ENCODE measurements at regions not wholly inside any gene's neighbourhood (a gene's known extent, or its start where the extent isn't known, plus 50 kb on each side); places are given as distances from the start of the nearest gene placed in this dataset.
"Not testable (repeated sequence)": the region's sequence is repeated elsewhere in the genome, so short reads cannot be mapped to it uniquely, and the experiment has no call there.

GRCh38 chr18:40296717-40297413, 1658.2 kb upstream of the PIK3C3 start:
- DNase-seq, result no peak
- in situ Hi-C loops (cut with MboI; ENCODE audit: low pct_unique_long_range_greater_than_20kb, low sequenced_read_pairs), result no loop called here

- in situ Hi-C loops (cut with MboI; ENCODE audit: low pct_unique_long_range_greater_than_20kb, low sequenced_read_pairs), result no loop called here
- DNase-seq, result no peak
Observed at GRCh38 chr18:40292985-40293710, 1661.9 kb upstream of the PIK3C3 start.

GRCh38 chr18:40283560-40283959, 1671.5 kb upstream of the PIK3C3 start:
- in situ Hi-C loops (cut with MboI; ENCODE audit: low pct_unique_long_range_greater_than_20kb, low sequenced_read_pairs), result no loop called here
- DNase-seq, result no peak

- in situ Hi-C loops (cut with MboI; ENCODE audit: low pct_unique_long_range_greater_than_20kb, low sequenced_read_pairs); DNase-seq: not testable (repeated sequence)
Observed at GRCh38 chr18:40281356-40281755, 1673.7 kb upstream of the PIK3C3 start.

DNA sequence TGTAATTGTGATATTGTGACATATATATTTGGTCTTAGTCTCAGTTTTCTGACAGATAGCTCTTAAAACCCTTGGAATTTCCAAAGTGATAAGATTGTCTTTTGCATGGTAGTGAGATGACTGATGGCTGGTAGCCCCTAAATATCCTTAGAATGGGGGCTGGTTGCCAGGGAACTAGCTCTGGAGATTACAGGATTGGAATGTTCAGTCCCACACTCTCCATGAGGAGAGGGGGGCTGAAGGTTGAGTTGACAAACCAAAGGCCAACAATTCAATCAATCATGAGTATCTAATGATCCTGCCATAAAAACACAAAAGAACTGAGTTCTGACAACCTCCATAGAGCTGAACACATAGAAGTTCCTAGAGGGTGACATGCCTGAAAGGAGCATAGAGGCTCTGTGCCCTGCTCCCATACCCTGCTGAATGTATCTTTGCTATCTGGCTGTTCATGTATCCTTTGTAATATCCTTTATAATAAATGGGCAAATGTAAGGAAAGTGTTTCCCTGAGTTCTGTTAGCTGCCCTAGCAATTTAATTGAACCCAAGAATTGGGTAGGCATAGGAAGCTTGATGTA, 1680.3 kb upstream of the PIK3C3 start:
- no peak for DNase-seq

DNA sequence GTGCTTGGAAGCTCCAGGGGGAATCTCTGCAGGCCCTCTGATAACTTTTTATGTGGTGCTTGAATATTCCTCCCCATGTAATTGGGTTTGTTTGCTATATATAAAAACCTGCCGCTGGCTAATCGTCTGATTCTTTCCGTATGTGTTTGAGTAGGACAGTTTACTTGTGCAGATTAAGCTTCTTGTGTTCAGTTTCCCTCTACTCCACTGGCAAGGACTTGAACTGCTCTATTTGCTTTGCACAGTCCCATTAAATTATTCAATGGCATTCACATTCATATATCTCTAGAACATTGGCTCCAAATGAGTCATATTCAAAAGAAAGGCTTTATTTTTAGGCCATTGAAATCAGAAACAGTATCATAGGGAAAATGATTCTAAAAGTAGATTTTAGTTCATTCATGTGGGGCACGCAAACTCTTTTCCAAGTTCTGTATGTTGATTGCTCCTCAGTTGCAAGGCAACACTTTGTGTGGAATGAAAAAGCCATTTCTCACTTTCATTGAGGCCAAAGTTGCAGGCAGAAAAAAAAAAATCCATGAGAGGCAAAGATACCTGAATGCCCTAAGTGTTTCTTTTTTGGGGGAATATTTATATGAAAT, 1682.3 kb upstream of the PIK3C3 start:
- in situ Hi-C loops (cut with MboI; ENCODE audit: low pct_unique_long_range_greater_than_20kb, low sequenced_read_pairs), result no loop called here
- no peak for DNase-seq

More for the DNA sequence above, 1680.3 kb upstream of the PIK3C3 start:
- in situ Hi-C loops (cut with MboI; ENCODE audit: low pct_unique_long_range_greater_than_20kb, low sequenced_read_pairs), result no loop called here

GRCh38 chr18:40259115-40259835, 1695.8 kb upstream of the PIK3C3 start:
- DNase-seq, result no peak
- in situ Hi-C loops (cut with MboI; ENCODE audit: low pct_unique_long_range_greater_than_20kb, low sequenced_read_pairs), result no loop called here

- in situ Hi-C loops (cut with MboI; ENCODE audit: low pct_unique_long_range_greater_than_20kb, low sequenced_read_pairs), result no loop called here
- no peak for DNase-seq
Observed at GRCh38 chr18:40258311-40258710, 1696.7 kb upstream of the PIK3C3 start.

DNA sequence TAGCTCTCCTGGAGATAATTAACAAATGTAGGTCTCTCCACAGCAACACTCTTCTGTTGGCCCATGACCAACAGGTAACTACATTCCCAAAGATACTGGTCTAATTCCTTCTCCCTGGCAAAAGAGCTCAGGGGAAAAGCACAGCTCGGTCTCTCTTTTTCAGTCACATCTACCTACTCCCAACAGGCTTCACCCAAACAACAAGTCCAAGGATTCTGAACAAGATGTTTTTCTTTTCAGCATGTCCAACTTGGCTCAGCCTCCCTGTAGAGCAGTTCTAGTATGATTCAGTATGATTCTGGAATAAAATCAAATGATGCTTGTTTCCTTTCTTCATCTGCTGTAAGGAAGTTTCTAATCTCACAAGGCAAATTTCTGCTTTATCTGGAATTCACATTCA, 1704.8 kb upstream of the PIK3C3 start:
- in situ Hi-C loops (cut with MboI; ENCODE audit: low pct_unique_long_range_greater_than_20kb, low sequenced_read_pairs), result no loop called here
- no peak for DNase-seq

DNA sequence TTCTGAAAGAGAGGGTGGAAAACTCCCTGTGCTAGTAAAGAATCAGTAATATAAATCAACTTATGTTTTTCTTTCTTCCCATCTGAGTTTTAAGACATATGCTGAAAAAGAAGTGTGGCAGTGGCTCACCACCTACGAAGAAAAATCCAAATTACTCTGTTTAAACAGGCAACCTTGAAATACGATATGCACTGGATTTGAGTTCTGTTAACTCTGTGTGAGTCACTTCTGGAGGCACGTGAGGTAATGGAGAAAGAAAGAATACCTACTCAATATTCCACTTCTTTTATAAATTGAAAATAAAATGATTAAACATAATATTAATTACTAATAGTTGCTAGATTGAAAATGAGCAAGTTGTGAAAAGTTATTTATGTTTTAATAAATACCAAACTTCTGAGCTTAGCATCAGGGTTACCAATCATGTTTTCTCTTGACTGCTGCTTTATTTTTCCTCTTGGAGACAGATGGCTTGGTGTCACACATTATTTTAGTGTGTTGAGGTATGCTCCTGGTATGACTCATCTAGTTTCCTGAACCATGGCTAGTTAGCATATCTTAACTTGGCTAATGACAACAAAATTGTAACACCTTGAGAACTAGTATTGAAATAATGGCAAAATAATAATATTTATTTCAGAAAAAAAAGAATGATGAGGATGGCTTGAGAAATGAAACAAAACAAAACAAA, 1705.5 kb upstream of the PIK3C3 start:
- no peak for DNase-seq
- in situ Hi-C loops (cut with MboI; ENCODE audit: low pct_unique_long_range_greater_than_20kb, low sequenced_read_pairs), result no loop called here

DNA sequence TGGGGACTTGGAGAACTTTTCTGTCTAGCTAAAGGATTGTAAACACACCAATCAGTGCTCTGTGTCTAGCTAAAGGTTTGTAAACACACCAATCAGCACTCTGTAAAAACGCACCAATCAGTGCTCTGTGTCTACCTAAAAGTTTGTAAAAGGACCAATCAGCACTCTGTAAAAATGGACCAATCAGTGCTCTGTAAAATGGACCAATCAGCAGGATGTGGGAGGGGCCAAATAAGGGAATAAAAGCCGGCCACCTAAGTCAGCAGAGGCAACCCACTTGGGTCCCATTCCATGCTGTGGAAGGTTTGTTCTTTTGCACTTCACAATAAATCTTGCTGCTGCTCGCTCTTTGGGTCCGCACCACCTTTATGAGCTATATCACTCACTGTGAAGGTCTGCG, 1709.4 kb upstream of the PIK3C3 start:
- not testable (repeated sequence) for DNase-seq

GRCh38 chr18:40243607-40244006, 1711.4 kb upstream of the PIK3C3 start:
- in situ Hi-C loops (cut with MboI; ENCODE audit: low pct_unique_long_range_greater_than_20kb, low sequenced_read_pairs), result no loop called here
- no peak for DNase-seq

More for the DNA sequence above, 1709.4 kb upstream of the PIK3C3 start:
- in situ Hi-C loops (cut with MboI; ENCODE audit: low pct_unique_long_range_greater_than_20kb, low sequenced_read_pairs), result not testable (repeated sequence)

DNA sequence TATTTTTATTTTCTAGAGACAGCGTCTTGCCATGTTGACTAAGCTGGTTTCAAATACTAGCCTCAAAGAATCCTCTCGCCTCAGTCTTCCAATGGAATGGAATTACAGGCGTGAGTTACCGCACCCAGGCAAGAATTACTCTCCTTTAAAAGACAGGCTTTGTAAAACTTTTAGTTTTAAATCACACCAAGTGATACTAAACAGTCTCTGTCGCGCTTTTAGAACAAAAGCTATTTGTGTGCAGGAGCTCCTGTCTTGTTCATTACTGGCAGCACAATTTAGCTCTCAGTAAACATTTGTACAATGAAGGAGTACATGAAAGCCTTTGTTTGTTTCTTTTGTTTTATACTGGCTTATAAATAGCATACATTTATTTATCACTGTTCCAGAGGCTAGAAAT, 1719.2 kb upstream of the PIK3C3 start:
- in situ Hi-C loops (cut with MboI; ENCODE audit: low pct_unique_long_range_greater_than_20kb, low sequenced_read_pairs), result no loop called here
- no peak for DNase-seq

DNA sequence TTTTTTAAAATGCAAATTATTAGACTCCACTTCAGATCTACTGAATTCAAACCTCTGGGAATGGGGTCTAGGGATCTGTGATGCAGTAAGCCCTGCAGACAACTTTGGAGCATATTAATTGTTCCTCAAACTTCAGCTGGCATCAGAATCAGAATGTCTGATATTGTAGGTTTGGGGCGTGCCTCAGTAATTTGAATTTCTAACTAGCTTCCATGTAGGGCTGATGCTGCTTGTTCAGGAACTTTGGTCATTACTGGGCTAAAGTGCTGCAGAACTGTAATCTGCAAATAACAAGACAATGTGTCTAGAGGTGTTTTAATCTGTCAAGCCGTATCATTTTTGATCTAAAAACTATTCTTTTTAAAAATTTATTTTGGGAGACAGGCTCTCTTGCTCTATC, 1719.7 kb upstream of the PIK3C3 start:
- in situ Hi-C loops (cut with MboI; ENCODE audit: low pct_unique_long_range_greater_than_20kb, low sequenced_read_pairs), result no loop called here
- no peak for DNase-seq

DNA sequence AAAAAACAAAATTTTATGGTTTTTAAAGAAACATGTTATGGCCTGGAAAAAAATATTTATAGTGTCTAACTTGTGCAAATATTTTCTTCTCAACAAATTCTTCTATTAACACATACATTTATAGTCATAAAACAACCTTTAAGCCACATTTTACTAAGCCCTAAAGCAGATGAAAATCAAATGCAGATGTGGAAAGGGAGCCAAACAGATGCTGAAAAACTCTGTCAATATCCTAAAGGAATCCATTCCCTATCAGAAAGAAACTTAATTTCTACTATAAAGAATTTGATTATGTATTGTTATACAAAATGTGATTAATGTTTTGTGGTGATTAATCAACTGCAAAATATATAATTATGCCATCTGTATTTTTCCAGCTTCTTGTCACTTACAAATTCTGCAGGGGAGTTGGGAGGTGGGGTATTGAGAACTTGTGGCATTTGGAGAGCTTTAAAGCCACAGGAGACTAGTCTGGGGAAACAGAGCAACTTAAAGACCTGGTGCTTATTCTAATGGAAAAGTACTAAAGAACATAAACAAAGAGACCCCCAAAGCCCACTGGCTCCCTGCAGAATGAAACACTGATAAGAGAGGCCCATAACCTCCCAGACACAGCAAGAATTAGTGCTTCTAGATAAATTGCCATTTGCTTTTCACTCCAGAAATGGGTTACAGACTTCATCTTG, 1721.0 kb upstream of the PIK3C3 start:
- DNase-seq, result no peak
- in situ Hi-C loops (cut with MboI; ENCODE audit: low pct_unique_long_range_greater_than_20kb, low sequenced_read_pairs), result no loop called here

DNA sequence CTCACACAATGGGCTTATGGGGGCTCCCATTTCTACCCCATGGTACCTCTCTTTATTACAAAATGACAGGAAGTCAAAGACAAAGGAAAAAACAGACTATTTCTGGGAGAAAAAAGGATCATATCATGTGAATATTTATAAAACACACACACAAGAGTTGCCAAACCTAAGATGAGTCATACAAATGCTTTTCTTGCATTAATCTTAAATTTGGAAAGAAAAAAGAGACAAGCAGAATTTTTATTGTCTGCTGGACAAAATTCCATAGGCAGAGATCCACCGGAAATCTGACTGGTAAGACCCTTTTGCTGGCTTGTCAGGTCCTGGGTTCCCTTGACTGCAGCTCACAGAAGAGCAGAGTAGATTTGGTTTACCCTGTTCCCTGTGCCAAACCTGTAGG, 1732.3 kb upstream of the PIK3C3 start:
- in situ Hi-C loops (cut with MboI; ENCODE audit: low pct_unique_long_range_greater_than_20kb, low sequenced_read_pairs), result no loop called here
- no peak for DNase-seq

- DNase-seq, result no peak
- in situ Hi-C loops (cut with MboI; ENCODE audit: low pct_unique_long_range_greater_than_20kb, low sequenced_read_pairs), result no loop called here
Observed at GRCh38 chr18:40216856-40217255, 1738.2 kb upstream of the PIK3C3 start.

DNA sequence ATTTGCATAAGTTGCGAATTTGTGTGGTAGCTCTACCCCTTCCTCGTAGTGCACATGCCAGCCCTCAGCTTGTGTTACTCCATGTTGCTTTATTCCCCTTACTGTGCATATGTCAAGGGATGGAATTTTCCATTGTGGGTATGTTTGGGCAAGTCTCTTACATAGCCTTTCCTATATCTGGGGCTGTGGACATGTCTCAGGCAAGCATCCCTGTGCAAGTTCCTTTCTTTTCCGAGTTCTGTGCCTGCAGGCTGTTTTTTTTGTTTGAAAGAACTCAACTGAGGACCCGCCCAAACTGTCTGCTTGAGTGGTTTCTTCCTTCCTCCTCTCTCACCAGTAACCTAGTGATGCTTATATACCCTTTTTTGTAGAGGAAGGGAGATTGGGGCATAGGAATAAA, 1739.1 kb upstream of the PIK3C3 start:
- DNase-seq, result no peak
- in situ Hi-C loops (cut with MboI; ENCODE audit: low pct_unique_long_range_greater_than_20kb, low sequenced_read_pairs), result no loop called here
